Mesenchymal stem cell (in vitro differentiated cells and primary cell): ENCODE measurements at regions not wholly inside any gene's neighbourhood (a gene's known extent, or its start where the extent isn't known, plus 50 kb on each side); places are given as distances from the start of the nearest gene placed in this dataset.
A peak's percentile ranks its signal among the peaks of the same experiment; 100 is the strongest.

Source experiments
- DNase-seq: peaks from one replicate; pipeline ENCODE4 v3.0.0-alpha.2; 2013
- H2AFZ ChIP-seq: one replicate; pipeline ENCODE4 v1.6.1; 2013; ENCODE audit warnings: low read depth, mild to moderate bottlenecking, control low read depth, inconsistent platforms, low read length, moderate library complexity
- H2AK5ac ChIP-seq: 2 replicates; pipeline ENCODE4 v1.6.1; 2013; ENCODE audit warnings: low read length, moderate library complexity, mild to moderate bottlenecking, inconsistent platforms; ENCODE audit not compliant: severe bottlenecking
- H2BK120ac ChIP-seq: one replicate; pipeline ENCODE4 v1.6.1; 2013; ENCODE audit warnings: low read depth, mild to moderate bottlenecking, inconsistent platforms, low read length, moderate library complexity
- H2BK12ac ChIP-seq, 2 experiments: one replicate each; pipeline ENCODE4 v1.6.1; 2013; ENCODE audit warnings: inconsistent platforms in 2 of 2, low read length in 2 of 2, mild to moderate bottlenecking in 2 of 2, moderate library complexity in 2 of 2, control low read depth in 1 of 2
- H2BK15ac ChIP-seq: one replicate; pipeline ENCODE4 v1.6.1; 2013; ENCODE audit warnings: mild to moderate bottlenecking, low read depth, inconsistent platforms; ENCODE audit not compliant: poor library complexity, severe bottlenecking
- H2BK5ac ChIP-seq: 2 replicates; pipeline ENCODE4 v1.6.1; 2013; ENCODE audit warnings: low read depth, mild to moderate bottlenecking, low read length, control low read depth, inconsistent platforms; ENCODE audit not compliant: poor library complexity, severe bottlenecking
- H3K14ac ChIP-seq, 2 experiments: one replicate each; pipeline ENCODE4 v1.6.1; 2013; ENCODE audit warnings: inconsistent platforms in 2 of 2, low read length in 2 of 2, control low read depth in 1 of 2, mild to moderate bottlenecking in 1 of 2, moderate library complexity in 1 of 2
- H3K18ac ChIP-seq, 2 experiments: one replicate each; pipeline ENCODE4 v1.6.1; 2013; ENCODE audit warnings: inconsistent platforms in 2 of 2, low read length in 2 of 2, control low read depth in 1 of 2, low read depth in 1 of 2, mild to moderate bottlenecking in 1 of 2
- H3K23ac ChIP-seq, 2 experiments: one replicate each; pipeline ENCODE4 v1.6.1; 2013; ENCODE audit warnings: inconsistent platforms in 2 of 2, low read length in 2 of 2, mild to moderate bottlenecking in 2 of 2, moderate library complexity in 2 of 2, control low read depth in 1 of 2
- H3K27ac ChIP-seq: 2 replicates; pipeline ENCODE4 v1.5.1; 2013; ENCODE audit warnings: mild to moderate bottlenecking, moderate library complexity, low read length, control low read depth, inconsistent platforms; ENCODE audit not compliant: poor library complexity, severe bottlenecking
- H3K27me3 ChIP-seq, 2 experiments: 2 replicates each; pipeline versions ENCODE4 v1.6.1 to v1.7.0; 2013; ENCODE audit warnings: low read length in 2 of 2, mild to moderate bottlenecking in 2 of 2, moderate library complexity in 2 of 2, control low read depth in 1 of 2, inconsistent platforms in 1 of 2; ENCODE audit not compliant: control insufficient read depth in 1 of 2, insufficient read depth in 1 of 2
- H3K36me3 ChIP-seq, 2 experiments: 2 replicates each; pipeline versions ENCODE4 v1.6.1 to v1.7.0; 2013; ENCODE audit warnings: low read length in 2 of 2, control low read depth in 1 of 2, inconsistent platforms in 1 of 2, low read depth in 1 of 2, mild to moderate bottlenecking in 1 of 2; ENCODE audit not compliant: insufficient read depth in 2 of 2, control insufficient read depth in 1 of 2
- H3K4ac ChIP-seq, 2 experiments: one replicate each; pipeline ENCODE4 v1.6.1; 2013; ENCODE audit warnings: inconsistent platforms in 2 of 2, low read length in 2 of 2, mild to moderate bottlenecking in 2 of 2, moderate library complexity in 2 of 2, control low read depth in 1 of 2, low read depth in 1 of 2
- H3K4me1 ChIP-seq: 2 replicates; pipeline ENCODE4 v1.6.1; 2013; ENCODE audit warnings: low read depth, low read length, control low read depth; ENCODE audit not compliant: control insufficient read depth, insufficient read depth
- H3K4me2 ChIP-seq: 2 replicates; pipeline ENCODE4 v1.6.1; 2013; ENCODE audit warnings: low read length, mild to moderate bottlenecking, inconsistent platforms; ENCODE audit not compliant: poor library complexity, severe bottlenecking
- H3K4me3 ChIP-seq, 2 experiments: 2 replicates each; pipeline versions ENCODE4 v1.5.1 to v1.7.0; 2013; ENCODE audit warnings: low read length in 2 of 2, mild to moderate bottlenecking in 2 of 2, control low read depth in 1 of 2, low read depth in 1 of 2; ENCODE audit not compliant: insufficient read depth in 1 of 2
- H3K79me1 ChIP-seq: replicated peaks from 2 replicates; pipeline ENCODE4 v1.6.1; 2013; ENCODE audit warnings: mild to moderate bottlenecking, control low read depth, low read length, inconsistent platforms; ENCODE audit not compliant: poor library complexity, severe bottlenecking
- H3K9ac ChIP-seq: 2 replicates; pipeline ENCODE4 v1.7.0; 2013; ENCODE audit warnings: mild to moderate bottlenecking, low read length, moderate library complexity
- H3K9me3 ChIP-seq: 2 replicates; pipeline ENCODE4 v1.7.0; 2013; ENCODE audit warnings: mild to moderate bottlenecking, low read length; ENCODE audit not compliant: control insufficient read depth
- H4K8ac ChIP-seq: one replicate; pipeline ENCODE4 v1.6.1; 2013; ENCODE audit warnings: inconsistent platforms, mild to moderate bottlenecking, low read length, moderate library complexity
- H4K91ac ChIP-seq: one replicate; pipeline ENCODE4 v1.6.1; 2013; ENCODE audit warnings: mild to moderate bottlenecking, low read length, inconsistent platforms
- WGBS: methylation state at CpG from one replicate; pipeline ENCODE4 v1.1.7; 2013; ENCODE audit warnings: mixed read lengths; 5-methylcytosine and 5-hydroxymethylcytosine counted together

DNA sequence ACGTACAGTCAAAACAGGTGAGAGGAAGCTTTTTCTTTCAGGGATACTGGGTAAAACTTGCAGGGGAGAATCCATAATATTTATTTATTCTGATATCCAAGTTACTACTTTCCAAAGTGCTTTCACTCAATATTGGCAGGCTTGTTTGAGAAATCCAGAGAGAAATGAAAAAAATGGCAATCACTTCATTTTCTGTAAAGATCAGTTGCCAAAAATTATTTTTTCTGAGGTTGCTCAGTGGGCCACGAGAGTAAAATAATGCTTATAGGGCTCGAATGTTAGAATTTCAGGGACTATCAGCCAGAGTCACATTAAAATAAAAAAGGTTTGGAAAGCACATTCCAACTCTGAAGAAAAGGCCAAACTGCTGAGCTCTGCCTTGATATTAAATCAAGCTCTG lies 324.6 kb upstream of the RND3 start:
- no peak overlapping the region for H3K4me2 ChIP-seq
- no peaks in the 10 kb centered on the region for H3K4me1 ChIP-seq
- no peak overlapping the region for H4K8ac ChIP-seq
- H3K23ac ChIP-seq, result no peak overlapping the region
- no peaks in the 10 kb centered on the region for H3K9me3 ChIP-seq
- no peak overlapping the region for H2BK120ac ChIP-seq
- no peak overlapping the region for H2BK15ac ChIP-seq
- H3K18ac ChIP-seq, result no peak overlapping the region
- H3K14ac ChIP-seq, result no peak overlapping the region
- no peak overlapping the region for H4K91ac ChIP-seq
- H3K4me3 ChIP-seq, result no peak overlapping the region
- no peaks in the 10 kb centered on the region for H3K79me1 ChIP-seq
- no peak overlapping the region for H2AK5ac ChIP-seq
- H3K4ac ChIP-seq, result no peak overlapping the region
- H3K27ac ChIP-seq, result no peak overlapping the region
- no peaks in the 10 kb centered on the region for H3K36me3 ChIP-seq
- no peak overlapping the region for H2AFZ ChIP-seq
- WGBS, result 86% methylated on average over 2 of the region's 3 CpGs
- no peak overlapping the region for H2BK12ac ChIP-seq
- H3K27me3 ChIP-seq, result no peaks in the 10 kb centered on the region
- peak overlapping the region; percentile 80 for H3K9ac ChIP-seq
- DNase-seq, result no peak
- no peak overlapping the region for H2BK5ac ChIP-seq

DNA sequence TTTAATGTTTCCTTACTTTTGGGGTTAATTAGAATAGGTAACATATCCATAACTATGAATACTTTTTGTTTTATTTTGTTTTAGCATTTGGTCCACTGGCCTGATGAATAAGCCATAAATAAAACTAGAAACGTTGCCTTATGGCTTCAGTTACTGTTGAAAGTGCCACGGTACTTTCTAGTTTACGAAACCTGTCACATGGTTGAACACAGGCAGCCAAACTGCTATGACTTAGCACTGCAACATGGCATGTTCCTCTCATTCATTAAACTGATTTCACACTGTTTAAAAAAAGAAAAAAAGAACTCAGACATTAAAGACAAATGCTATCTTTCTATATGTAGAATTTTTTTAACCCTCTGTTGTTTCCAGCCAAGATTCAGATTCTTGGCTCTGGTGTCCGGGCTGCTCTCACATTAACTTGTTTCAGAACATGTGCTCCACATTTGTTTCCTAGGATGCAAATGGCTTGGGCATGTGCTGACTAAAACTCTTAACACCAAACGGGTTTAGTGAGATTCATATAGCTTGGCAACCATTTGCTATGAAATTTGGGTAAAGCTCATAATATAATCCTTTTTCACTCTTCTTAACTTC lies 323.9 kb upstream of the RND3 start:
- Histone ChIP-seq H4K8ac (no peak overlapping the region), H2BK5ac (no peak overlapping the region), H3K36me3 (no peaks in the 10 kb centered on the region), H3K23ac (no peak overlapping the region), H3K4me2 (no peak overlapping the region), H3K4me1 (no peaks in the 10 kb centered on the region), H4K91ac (no peak overlapping the region), H3K79me1 (no peaks in the 10 kb centered on the region), H3K14ac (no peak overlapping the region), H2AFZ (no peak overlapping the region), H3K27me3 (no peaks in the 10 kb centered on the region), H2AK5ac (no peak overlapping the region), H3K4me3 (no peak overlapping the region), H3K9me3 (no peaks in the 10 kb centered on the region), H2BK12ac (no peak overlapping the region), H2BK15ac (no peak overlapping the region), H3K18ac (no peak overlapping the region), H3K4ac (no peak overlapping the region), H2BK120ac (no peak overlapping the region), H3K9ac (peak overlapping the region; percentile 80), H3K27ac (no peak overlapping the region)
- peak; percentile 25 for DNase-seq
- WGBS, result 82% methylated on average over 3 of the region's 5 CpGs

DNA sequence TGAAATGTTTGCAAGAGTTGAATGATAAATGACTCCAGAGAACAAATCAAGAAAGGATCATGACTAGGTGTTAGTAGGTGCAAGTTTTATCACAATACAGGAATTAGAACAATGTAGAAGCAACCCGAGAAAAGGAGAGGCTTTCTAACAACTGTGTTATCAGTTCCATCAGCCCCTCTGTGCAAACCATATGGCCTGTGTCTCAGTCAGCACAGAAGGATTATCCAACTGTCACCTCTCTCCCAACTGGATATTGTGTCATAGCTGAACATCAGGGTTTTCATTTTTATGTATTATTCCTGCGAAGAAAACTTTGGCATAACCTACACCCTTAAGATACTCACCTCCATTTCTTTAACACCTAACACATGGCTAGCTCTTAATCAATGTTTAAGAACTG lies 321.6 kb upstream of the RND3 start:
- Histone ChIP-seq H3K27me3 (no peaks in the 10 kb centered on the region), H3K4ac (no peak overlapping the region), H3K4me1 (no peaks in the 10 kb centered on the region), H3K4me3 (no peak overlapping the region), H2AK5ac (no peak overlapping the region), H3K23ac (no peak overlapping the region), H3K14ac (no peak overlapping the region), H2AFZ (no peak overlapping the region), H3K27ac (no peak overlapping the region), H2BK120ac (no peak overlapping the region), H3K9me3 (no peaks in the 10 kb centered on the region), H2BK12ac (no peak overlapping the region), H4K91ac (no peak overlapping the region), H4K8ac (no peak overlapping the region), H2BK15ac (no peak overlapping the region), H3K79me1 (no peaks in the 10 kb centered on the region), H2BK5ac (no peak overlapping the region), H3K9ac (no peak overlapping the region), H3K36me3 (no peaks in the 10 kb centered on the region), H3K4me2 (no peak overlapping the region), H3K18ac (no peak overlapping the region)
- DNase-seq, result peak; percentile 15
- 87% methylated on average over 2 of the region's 2 CpGs for WGBS

DNA sequence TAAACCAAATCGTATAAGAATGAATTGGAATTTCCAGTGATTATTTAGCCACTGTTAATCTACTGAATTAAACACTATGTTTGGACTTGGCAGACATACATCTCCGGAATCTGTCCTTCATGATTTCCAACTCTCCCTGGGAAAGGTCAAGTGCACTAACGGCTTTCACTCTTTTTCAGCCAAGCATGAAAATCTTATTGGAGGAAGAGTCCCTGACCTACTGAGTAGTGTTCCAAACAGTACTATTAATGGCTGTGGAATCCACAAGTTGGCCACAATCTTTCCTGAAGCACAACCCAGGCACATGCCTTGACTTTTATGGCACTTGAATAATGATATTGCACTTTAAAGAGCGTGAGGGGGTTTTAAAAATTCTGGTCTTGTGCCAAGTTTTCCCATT lies 318.9 kb upstream of the RND3 start:
- Histone ChIP-seq H3K9ac (no peak overlapping the region), H4K8ac (no peak overlapping the region), H3K36me3 (no peaks in the 10 kb centered on the region), H3K4me3 (no peak overlapping the region), H3K23ac (no peak overlapping the region), H3K27ac (no peak overlapping the region), H3K18ac (no peak overlapping the region), H3K79me1 (no peaks in the 10 kb centered on the region), H2AK5ac (no peak overlapping the region), H2BK120ac (no peak overlapping the region), H3K27me3 (no peaks in the 10 kb centered on the region), H3K4me1 (no peaks in the 10 kb centered on the region), H2BK5ac (no peak overlapping the region), H2AFZ (no peak overlapping the region), H2BK15ac (no peak overlapping the region), H4K91ac (no peak overlapping the region), H3K14ac (no peak overlapping the region), H3K4ac (no peak overlapping the region), H3K4me2 (no peak overlapping the region), H3K9me3 (no peaks in the 10 kb centered on the region), H2BK12ac (no peak overlapping the region)
- peak; percentile 49 for DNase-seq
- WGBS, result 45% methylated on average over 4 of the region's 4 CpGs
